ENCODE measurements at regions not wholly inside any gene's neighbourhood (a gene's known extent, or its start where the extent isn't known, plus 50 kb on each side); places are given as distances from the start of the nearest gene placed in this dataset.

- TF ChIP-seq EZH2phosphoT487 (IDR thresholded peaks at IDR 0.05; ENCODE audit: borderline replicate concordance, low read length) (no peak), EZH2 (IDR thresholded peaks at IDR 0.05; ENCODE audit: low read length, unreplicated experiment) (no peak)
- TF ChIP-seq, protein P1, sequence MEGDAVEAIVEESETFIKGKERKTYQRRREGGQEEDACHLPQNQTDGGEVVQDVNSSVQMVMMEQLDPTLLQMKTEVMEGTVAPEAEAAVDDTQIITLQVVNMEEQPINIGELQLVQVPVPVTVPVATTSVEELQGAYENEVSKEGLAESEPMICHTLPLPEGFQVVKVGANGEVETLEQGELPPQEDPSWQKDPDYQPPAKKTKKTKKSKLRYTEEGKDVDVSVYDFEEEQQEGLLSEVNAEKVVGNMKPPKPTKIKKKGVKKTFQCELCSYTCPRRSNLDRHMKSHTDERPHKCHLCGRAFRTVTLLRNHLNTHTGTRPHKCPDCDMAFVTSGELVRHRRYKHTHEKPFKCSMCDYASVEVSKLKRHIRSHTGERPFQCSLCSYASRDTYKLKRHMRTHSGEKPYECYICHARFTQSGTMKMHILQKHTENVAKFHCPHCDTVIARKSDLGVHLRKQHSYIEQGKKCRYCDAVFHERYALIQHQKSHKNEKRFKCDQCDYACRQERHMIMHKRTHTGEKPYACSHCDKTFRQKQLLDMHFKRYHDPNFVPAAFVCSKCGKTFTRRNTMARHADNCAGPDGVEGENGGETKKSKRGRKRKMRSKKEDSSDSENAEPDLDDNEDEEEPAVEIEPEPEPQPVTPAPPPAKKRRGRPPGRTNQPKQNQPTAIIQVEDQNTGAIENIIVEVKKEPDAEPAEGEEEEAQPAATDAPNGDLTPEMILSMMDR (conservative IDR thresholded peaks at IDR 0.05; ENCODE audit: low read depth, low read length) = no peak
Measured at GRCh38 chr10:31689233-31689632, 239.4 kb downstream of the ARHGAP12 start.

DNA sequence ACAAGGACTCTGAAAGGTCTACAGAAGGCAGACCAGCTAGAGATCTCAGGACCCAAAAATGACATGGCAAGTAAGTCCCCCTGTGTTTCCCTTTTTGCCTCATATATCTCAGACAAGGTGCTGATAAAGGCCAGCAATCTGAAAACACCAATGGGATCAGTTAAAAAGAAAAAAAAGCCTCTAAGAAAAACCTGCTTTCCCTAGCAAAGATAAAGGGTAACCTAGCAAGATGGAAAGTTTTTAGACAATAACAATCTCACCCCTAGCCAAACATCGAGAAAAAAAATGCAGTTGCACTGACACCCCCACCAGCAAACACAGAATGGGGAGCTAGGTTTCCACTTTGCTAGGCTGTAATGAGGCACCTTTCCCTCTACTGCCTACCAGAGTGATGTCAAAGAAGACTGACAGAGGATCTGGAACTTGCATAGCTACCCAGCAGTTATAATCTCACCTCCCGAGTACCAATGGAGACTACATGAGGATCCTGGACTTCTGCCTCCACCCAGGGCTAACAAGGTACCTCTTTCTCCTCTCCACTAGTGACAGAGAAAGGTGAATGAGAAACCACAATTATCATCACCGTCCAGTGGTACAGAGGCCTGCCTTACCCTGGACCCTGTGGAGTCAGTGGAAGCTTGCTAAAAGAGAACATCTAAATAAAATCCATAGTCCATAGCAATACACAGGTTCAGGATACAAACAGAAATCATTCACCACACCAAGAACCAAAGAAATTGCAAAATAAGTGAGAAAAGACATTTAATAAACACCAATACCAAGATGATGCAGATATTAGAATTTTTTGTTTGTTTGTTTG lies 240.8 kb downstream of the ARHGAP12 start:
- Histone ChIP-seq H3K36me3 (ENCODE audit: low read depth, low read length) (no peaks in the 10 kb centered on the region), H3K4me3 (ENCODE audit: low read length) (no peak overlapping the region), H3K4me1 (ENCODE audit: insufficient read depth, low read length) (no peaks in the 10 kb centered on the region), H4K20me1 (ENCODE audit: low read length) (no peaks in the 10 kb centered on the region), H3F3A (ENCODE audit: low read length, unreplicated experiment) (no peaks in the 10 kb centered on the region), H3K4me2 (ENCODE audit: low read length) (no peak overlapping the region), H3K9me2 (replicated peaks; ENCODE audit: low read length) (no peaks in the 10 kb centered on the region), H3K27me3 (ENCODE audit: low read length) (no peaks in the 10 kb centered on the region), H3K9ac (ENCODE audit: low read length) (no peak overlapping the region), H2AFZ (ENCODE audit: low read length) (no peak overlapping the region), H3K9me3 (ENCODE audit: low read length) (peaks cover 11% of the 10 kb centered on the region), H3K27ac (ENCODE audit: low read length) (no peak overlapping the region), H3K79me2 (ENCODE audit: low read length) (no peaks in the 10 kb centered on the region)
- ATAC-seq (no peak), DNase-seq (no peak)
- TF ChIP-seq, protein P1 (conservative IDR thresholded peaks at IDR 0.05; ENCODE audit: low read depth, low read length) = no peak
- TF ChIP-seq EZH2phosphoT487 (IDR thresholded peaks at IDR 0.05; ENCODE audit: borderline replicate concordance, low read length) = no peak
- no peak for TF ChIP-seq EZH2 (IDR thresholded peaks at IDR 0.05; ENCODE audit: low read length, unreplicated experiment)
- ChIA-PET POLR2A (ENCODE audit: unreplicated experiment) (no interaction called here), CTCF (no interaction called here)
- no TSS peak for BruUV-seq (replicated peaks)
- intact Hi-C loops (cut with micrococcal nuclease) = no loop called here

More at GRCh38 chr10:31689233-31689632, 239.4 kb downstream of the ARHGAP12 start:
- Histone ChIP-seq H3K79me2 (ENCODE audit: low read length) (no peaks in the 10 kb centered on the region), H4K20me1 (ENCODE audit: low read length) (no peaks in the 10 kb centered on the region), H3K36me3 (ENCODE audit: low read depth, low read length) (no peaks in the 10 kb centered on the region), H2AFZ (ENCODE audit: low read length) (no peak overlapping the region), H3K4me2 (ENCODE audit: low read length) (no peak overlapping the region), H3K9me2 (replicated peaks; ENCODE audit: low read length) (no peaks in the 10 kb centered on the region), H3K4me3 (ENCODE audit: low read length) (no peak overlapping the region), H3K9ac (ENCODE audit: low read length) (no peak overlapping the region), H3K4me1 (ENCODE audit: insufficient read depth, low read length) (no peaks in the 10 kb centered on the region), H3K27me3 (ENCODE audit: low read length) (no peaks in the 10 kb centered on the region), H3K9me3 (ENCODE audit: low read length) (peaks cover 7% of the 10 kb centered on the region), H3F3A (ENCODE audit: low read length, unreplicated experiment) (no peaks in the 10 kb centered on the region), H3K27ac (ENCODE audit: low read length) (no peak overlapping the region)
- no peak for DNase-seq
- ATAC-seq = no peak
- CTCF ChIA-PET = no interaction called here
- BruUV-seq (replicated peaks) = no TSS peak
- intact Hi-C loops (cut with micrococcal nuclease) = no loop called here
- POLR2A ChIA-PET (ENCODE audit: unreplicated experiment) = no interaction called here

DNA sequence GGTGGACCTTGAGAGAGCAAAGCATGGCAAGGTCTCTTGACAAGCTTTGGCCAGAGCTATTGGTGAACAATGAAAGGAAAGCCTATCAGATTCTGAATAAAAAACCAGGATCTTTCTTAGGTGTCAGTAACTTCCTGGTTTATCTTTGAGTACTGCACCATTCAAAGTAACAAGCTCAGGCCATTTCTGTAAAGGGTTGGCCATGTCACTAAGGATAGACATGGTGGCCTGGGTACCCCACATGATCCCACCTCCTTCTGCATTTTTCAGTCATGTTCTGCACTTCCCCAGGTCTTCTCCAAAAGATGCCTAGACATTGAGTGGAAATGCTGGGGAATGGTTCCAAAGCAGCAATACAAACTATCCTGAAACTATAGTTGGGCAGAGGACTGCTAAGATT lies 242.0 kb downstream of the ARHGAP12 start:
- H3K9ac ChIP-seq (ENCODE audit: low read length) = no peak overlapping the region
- no peak overlapping the region for H2AFZ ChIP-seq (ENCODE audit: low read length)
- no peaks in the 10 kb centered on the region for H3K4me1 ChIP-seq (ENCODE audit: insufficient read depth, low read length)
- no peaks in the 10 kb centered on the region for H3K36me3 ChIP-seq (ENCODE audit: low read depth, low read length)
- no peak overlapping the region for H3K27ac ChIP-seq (ENCODE audit: low read length)
- intact Hi-C loops (cut with micrococcal nuclease) = no loop called here
- H3K4me3 ChIP-seq (ENCODE audit: low read length) = no peak overlapping the region
- H3F3A ChIP-seq (ENCODE audit: low read length, unreplicated experiment) = no peaks in the 10 kb centered on the region
- ATAC-seq (no peak), DNase-seq (no peak)
- no peaks in the 10 kb centered on the region for H3K27me3 ChIP-seq (ENCODE audit: low read length)
- no peaks in the 10 kb centered on the region for H4K20me1 ChIP-seq (ENCODE audit: low read length)
- no peak for TF ChIP-seq EZH2 (IDR thresholded peaks at IDR 0.05; ENCODE audit: low read length, unreplicated experiment)
- no peak for TF ChIP-seq EZH2phosphoT487 (IDR thresholded peaks at IDR 0.05; ENCODE audit: borderline replicate concordance, low read length)
- TF ChIP-seq, protein P1 (conservative IDR thresholded peaks at IDR 0.05; ENCODE audit: low read depth, low read length) = no peak
- no TSS peak for BruUV-seq (replicated peaks)
- no peaks in the 10 kb centered on the region for H3K9me2 ChIP-seq (replicated peaks; ENCODE audit: low read length)
- CTCF ChIA-PET = no interaction called here
- H3K4me2 ChIP-seq (ENCODE audit: low read length) = no peak overlapping the region
- peaks cover 11% of the 10 kb centered on the region for H3K9me3 ChIP-seq (ENCODE audit: low read length)
- POLR2A ChIA-PET (ENCODE audit: unreplicated experiment) = no interaction called here
- H3K79me2 ChIP-seq (ENCODE audit: low read length) = no peaks in the 10 kb centered on the region

All from PC-3 (cell line).